KMS-11 (cell line): ENCODE measurements at regions not wholly inside any gene's neighbourhood (a gene's known extent, or its start where the extent isn't known, plus 50 kb on each side); places are given as distances from the start of the nearest gene placed in this dataset.

Experiments used
- H2AFZ ChIP-seq: fragments of 200-600 bp; sonication (generic); 2 replicates; pipeline ENCODE4 v1.6.1; 2016; ENCODE audit warnings: antibody characterized with exemption, mixed run types, low read depth
- H3K27ac ChIP-seq: fragments of 200-600 bp; sonication (generic); 2 replicates; pipeline ENCODE4 v1.6.1; 2016; ENCODE audit warnings: mild to moderate bottlenecking, mixed run types
- H3K27me3 ChIP-seq: fragments of 200-600 bp; sonication (generic); 2 replicates; pipeline ENCODE4 v1.6.1; 2017; ENCODE audit warnings: mild to moderate bottlenecking, low read depth, mixed run types, moderate library complexity; ENCODE audit not compliant: insufficient read depth
- H3K36me3 ChIP-seq: fragments of 200-600 bp; sonication (generic); 2 replicates; pipeline ENCODE4 v1.6.1; 2017; ENCODE audit warnings: mild to moderate bottlenecking, mixed run types; ENCODE audit not compliant: insufficient read depth
- H3K4me1 ChIP-seq: fragments of 200-600 bp; sonication (generic); 2 replicates; pipeline ENCODE4 v1.6.1; 2016; ENCODE audit warnings: mild to moderate bottlenecking, low read depth, mixed run types; ENCODE audit not compliant: poor library complexity, severe bottlenecking
- H3K4me2 ChIP-seq: fragments of 200-600 bp; sonication (generic); 2 replicates; pipeline ENCODE4 v1.7.0; 2016; ENCODE audit warnings: mild to moderate bottlenecking, mixed run types
- H3K4me3 ChIP-seq: fragments of 200-600 bp; sonication (generic); IDR thresholded peaks from 2 replicates; pipeline ENCODE4 v1.6.1; 2017; ENCODE audit warnings: low read depth, low read length, mixed read lengths; ENCODE audit not compliant: insufficient read depth
- H3K79me2 ChIP-seq: fragments of 200-600 bp; sonication (generic); 2 replicates; pipeline ENCODE4 v1.6.1; 2016; ENCODE audit warnings: low read depth, mixed run types; ENCODE audit not compliant: insufficient read depth
- H3K9ac ChIP-seq: fragments of 200-600 bp; sonication (generic); 2 replicates; pipeline ENCODE4 v1.6.1; 2016; ENCODE audit warnings: mild to moderate bottlenecking, mixed run types
- H4K20me1 ChIP-seq: fragments of 200-600 bp; sonication (generic); 2 replicates; pipeline ENCODE4 v1.6.1; 2016; ENCODE audit warnings: mild to moderate bottlenecking, mixed run types; ENCODE audit not compliant: insufficient read depth
- TF ChIP-seq, protein P1 (sequence below): fragments of 200-600 bp; sonication (generic); conservative IDR thresholded peaks from 2 replicates; pipeline ENCODE4 v1.6.1; 2017; ENCODE audit warnings: low read depth, mild to moderate bottlenecking, antibody characterized with exemption, low read length, moderate library complexity, mixed read lengths

DNA sequence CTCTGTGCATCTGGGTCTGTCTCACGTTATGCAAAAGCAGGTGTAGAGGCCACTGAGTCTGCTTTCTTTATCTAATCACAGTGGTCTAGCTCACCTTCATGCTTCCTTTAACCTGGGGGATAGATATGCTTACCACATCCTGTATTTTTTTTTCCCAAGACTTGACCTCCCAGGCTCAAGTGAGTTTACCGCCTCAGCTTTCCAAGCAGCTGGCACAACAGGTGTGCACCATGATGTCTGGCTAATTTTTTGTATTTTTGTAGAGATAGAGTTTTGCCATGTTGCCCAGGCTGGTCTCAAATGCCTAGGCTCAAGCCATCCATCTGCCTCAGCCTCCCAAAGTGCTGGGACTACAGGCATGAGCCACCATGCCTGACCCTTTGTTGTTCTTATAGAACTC is 236.0 kb downstream of the ATP23 start:
- no peaks in the 10 kb centered on the region for H3K27me3 ChIP-seq
- H3K27ac ChIP-seq: no peak overlapping the region
- H3K36me3 ChIP-seq: no peaks in the 10 kb centered on the region
- no peak overlapping the region for H2AFZ ChIP-seq
- no peak overlapping the region for H3K4me2 ChIP-seq
- H3K4me1 ChIP-seq: no peaks in the 10 kb centered on the region
- no peaks in the 10 kb centered on the region for H3K79me2 ChIP-seq
- no peak overlapping the region for H3K4me3 ChIP-seq
- TF ChIP-seq, protein P1, sequence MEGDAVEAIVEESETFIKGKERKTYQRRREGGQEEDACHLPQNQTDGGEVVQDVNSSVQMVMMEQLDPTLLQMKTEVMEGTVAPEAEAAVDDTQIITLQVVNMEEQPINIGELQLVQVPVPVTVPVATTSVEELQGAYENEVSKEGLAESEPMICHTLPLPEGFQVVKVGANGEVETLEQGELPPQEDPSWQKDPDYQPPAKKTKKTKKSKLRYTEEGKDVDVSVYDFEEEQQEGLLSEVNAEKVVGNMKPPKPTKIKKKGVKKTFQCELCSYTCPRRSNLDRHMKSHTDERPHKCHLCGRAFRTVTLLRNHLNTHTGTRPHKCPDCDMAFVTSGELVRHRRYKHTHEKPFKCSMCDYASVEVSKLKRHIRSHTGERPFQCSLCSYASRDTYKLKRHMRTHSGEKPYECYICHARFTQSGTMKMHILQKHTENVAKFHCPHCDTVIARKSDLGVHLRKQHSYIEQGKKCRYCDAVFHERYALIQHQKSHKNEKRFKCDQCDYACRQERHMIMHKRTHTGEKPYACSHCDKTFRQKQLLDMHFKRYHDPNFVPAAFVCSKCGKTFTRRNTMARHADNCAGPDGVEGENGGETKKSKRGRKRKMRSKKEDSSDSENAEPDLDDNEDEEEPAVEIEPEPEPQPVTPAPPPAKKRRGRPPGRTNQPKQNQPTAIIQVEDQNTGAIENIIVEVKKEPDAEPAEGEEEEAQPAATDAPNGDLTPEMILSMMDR: no peak
- no peaks in the 10 kb centered on the region for H4K20me1 ChIP-seq
- H3K9ac ChIP-seq: no peak overlapping the region

DNA sequence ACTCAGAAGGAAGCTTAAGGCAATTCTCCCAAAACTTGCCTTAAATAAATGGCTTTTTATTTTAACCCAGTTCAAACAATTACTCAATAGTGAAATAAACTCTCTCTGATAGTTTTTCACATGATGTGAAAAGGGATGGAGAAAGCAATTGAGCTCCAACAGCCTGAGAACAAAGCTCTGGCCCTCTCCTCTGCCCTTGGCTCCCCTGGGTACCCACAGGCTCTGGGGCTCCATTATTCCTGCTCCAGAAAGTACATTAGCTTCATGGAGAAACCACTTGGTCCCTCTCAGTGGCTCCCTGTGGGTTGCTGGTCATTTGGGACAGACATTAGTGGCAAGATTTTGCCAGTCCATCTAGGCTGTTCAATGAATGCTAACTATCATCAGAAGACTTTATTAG is 242.8 kb downstream of the ATP23 start:
- Histone ChIP-seq H3K79me2 (no peaks in the 10 kb centered on the region), H4K20me1 (no peaks in the 10 kb centered on the region), H3K27me3 (no peaks in the 10 kb centered on the region), H3K4me1 (no peaks in the 10 kb centered on the region), H3K4me2 (no peak overlapping the region), H2AFZ (no peak overlapping the region), H3K4me3 (no peak overlapping the region), H3K9ac (no peak overlapping the region), H3K27ac (no peak overlapping the region), H3K36me3 (no peaks in the 10 kb centered on the region)
- TF ChIP-seq, protein P1: no peak

DNA sequence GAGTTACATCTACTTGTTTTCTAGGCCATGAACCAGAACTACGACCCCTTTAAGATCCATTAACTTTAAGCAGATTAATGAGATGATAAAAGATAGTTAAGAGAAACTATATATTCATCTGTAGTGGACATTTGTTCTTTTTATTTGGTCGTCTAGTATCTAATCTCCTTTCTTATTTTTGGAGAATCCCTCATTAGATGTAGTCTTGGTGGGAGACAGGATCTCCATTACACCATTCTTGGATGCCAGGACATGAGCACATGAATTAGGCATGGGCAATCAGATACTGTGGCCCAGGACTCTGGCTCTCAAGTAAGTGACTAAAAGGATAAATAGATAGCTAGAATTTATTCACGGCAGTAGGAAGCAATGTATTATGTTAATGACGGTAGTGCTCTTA is 245.0 kb downstream of the ATP23 start:
- no peaks in the 10 kb centered on the region for H3K79me2 ChIP-seq
- H3K4me1 ChIP-seq: no peaks in the 10 kb centered on the region
- no peak overlapping the region for H3K9ac ChIP-seq
- no peaks in the 10 kb centered on the region for H3K27me3 ChIP-seq
- no peak overlapping the region for H2AFZ ChIP-seq
- H3K27ac ChIP-seq: no peak overlapping the region
- TF ChIP-seq, protein P1: no peak
- no peak overlapping the region for H3K4me3 ChIP-seq
- no peak overlapping the region for H3K4me2 ChIP-seq
- H4K20me1 ChIP-seq: no peaks in the 10 kb centered on the region
- no peaks in the 10 kb centered on the region for H3K36me3 ChIP-seq

DNA sequence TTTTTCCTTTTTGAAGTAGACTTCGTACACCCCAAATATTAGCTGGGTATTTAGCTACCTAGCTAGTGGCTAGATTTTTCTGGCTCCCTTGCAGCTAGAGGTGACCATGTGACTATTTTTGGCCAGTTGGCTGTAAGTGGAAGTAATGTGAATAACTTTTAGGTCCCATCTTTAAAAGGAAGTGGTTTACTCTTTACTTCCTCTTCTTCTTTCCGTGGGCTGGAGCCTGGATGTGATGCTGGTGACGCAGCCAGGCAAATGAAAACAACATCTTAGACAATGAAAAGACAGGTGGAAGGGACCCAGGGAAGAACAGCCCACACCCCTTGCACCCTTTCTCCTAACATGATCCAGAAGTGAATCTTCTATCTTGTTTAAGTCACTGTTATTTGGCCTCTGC is 245.5 kb downstream of the ATP23 start:
- no peaks in the 10 kb centered on the region for H4K20me1 ChIP-seq
- no peak overlapping the region for H3K27ac ChIP-seq
- TF ChIP-seq, protein P1: no peak
- H3K4me2 ChIP-seq: no peak overlapping the region
- no peaks in the 10 kb centered on the region for H3K36me3 ChIP-seq
- H3K9ac ChIP-seq: no peak overlapping the region
- no peak overlapping the region for H2AFZ ChIP-seq
- H3K4me3 ChIP-seq: no peak overlapping the region
- no peaks in the 10 kb centered on the region for H3K79me2 ChIP-seq
- no peaks in the 10 kb centered on the region for H3K27me3 ChIP-seq
- H3K4me1 ChIP-seq: no peaks in the 10 kb centered on the region

DNA sequence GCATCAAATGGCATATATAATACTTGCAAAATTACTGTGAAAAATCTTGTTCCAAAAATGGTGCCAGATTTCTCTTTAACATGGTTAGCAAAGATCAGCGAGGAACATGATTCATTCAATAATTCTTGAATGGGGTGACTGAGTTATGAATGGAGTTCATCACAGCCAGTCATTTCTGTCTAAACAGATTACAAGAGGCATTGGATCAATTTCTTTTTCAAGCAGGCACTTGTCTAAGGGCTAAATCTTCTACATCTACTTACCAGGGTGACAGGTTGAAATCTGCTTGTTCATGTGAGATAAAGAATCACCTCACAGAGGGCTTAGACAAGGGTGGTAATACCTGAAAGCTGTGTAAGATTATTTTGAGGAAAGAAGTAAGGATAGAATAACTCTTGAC is 247.7 kb downstream of the ATP23 start:
- no peaks in the 10 kb centered on the region for H3K27me3 ChIP-seq
- H3K36me3 ChIP-seq: no peaks in the 10 kb centered on the region
- no peak overlapping the region for H3K27ac ChIP-seq
- H3K4me1 ChIP-seq: no peaks in the 10 kb centered on the region
- no peaks in the 10 kb centered on the region for H3K79me2 ChIP-seq
- H3K4me2 ChIP-seq: no peak overlapping the region
- no peak overlapping the region for H3K9ac ChIP-seq
- no peak overlapping the region for H3K4me3 ChIP-seq
- H2AFZ ChIP-seq: no peak overlapping the region
- no peaks in the 10 kb centered on the region for H4K20me1 ChIP-seq
- TF ChIP-seq, protein P1: no peak
